MCF 10A (cell line): ENCODE measurements at regions not wholly inside any gene's neighbourhood (a gene's known extent, or its start where the extent isn't known, plus 50 kb on each side); places are given as distances from the start of the nearest gene placed in this dataset.

Experiments used
- BruUV-seq: library from RNA; stranded (reverse); fragments of 400-500 nt; replicated peaks from 2 replicates; lab custom pipeline; 2021; lab: Mats Ljungman, UMichigan
- CTCF ChIA-PET: fragments of 300-600 bp; sonication (Branson Sonifier 250); formaldehyde crosslinking; extraction: SDS; loops from one replicate; lab custom pipeline; 2021; ENCODE audit warnings: antibody characterized with exemption, inconsistent platforms; lab: Yijun Ruan, JAX
- POLR2A ChIA-PET: fragments of 300-600, 350-650 bp; sonication (Branson Sonifier 250); formaldehyde crosslinking; extraction: SDS; loops from one replicate; lab custom pipeline; 2020; ENCODE audit warnings: antibody characterized with exemption, inconsistent platforms; lab: Yijun Ruan, JAX
- DNase-seq: peaks from one replicate; pipeline ENCODE4 v3.0.0-alpha.2; 2018; ENCODE audit not compliant: unreplicated experiment
- H3K27ac Mint-ChIP-seq: one replicate; pipeline ENCODE4 v1.8.0; 2022; ENCODE audit warnings: mild to moderate bottlenecking, low read depth, mixed read lengths; ENCODE audit not compliant: unreplicated experiment
- H3K27me3 Mint-ChIP-seq: one replicate; pipeline ENCODE4 v1.8.0; 2022; ENCODE audit warnings: mixed read lengths; ENCODE audit not compliant: insufficient read depth, unreplicated experiment
- H3K36me3 Mint-ChIP-seq: one replicate; pipeline ENCODE4 v1.8.0; 2022; ENCODE audit warnings: mild to moderate bottlenecking, moderate library complexity, mixed read lengths; ENCODE audit not compliant: insufficient read depth, unreplicated experiment
- H3K4me1 Mint-ChIP-seq: one replicate; pipeline ENCODE4 v1.8.0; 2022; ENCODE audit warnings: mixed read lengths; ENCODE audit not compliant: insufficient read depth, unreplicated experiment
- H3K4me3 Mint-ChIP-seq: one replicate; pipeline ENCODE4 v1.8.0; 2022; ENCODE audit warnings: mild to moderate bottlenecking, moderate library complexity, mixed read lengths; ENCODE audit not compliant: unreplicated experiment
- H3K9me3 Mint-ChIP-seq: one replicate; pipeline ENCODE4 v1.8.0; 2022; ENCODE audit warnings: mixed read lengths; ENCODE audit not compliant: unreplicated experiment
- intact Hi-C: fragments of 100-400 bp; cut with micrococcal nuclease; formaldehyde crosslinking; loops from 2 replicates; pipeline ENCODE4 v1.14.1; 2022
- TF ChIP-seq, protein P1 (sequence below): fragments of 200-600 bp; IDR thresholded peaks from one replicate; pipeline ENCODE4 v1.8.0; 2022; ENCODE audit warnings: antibody characterized with exemption, mild to moderate bottlenecking; ENCODE audit not compliant: unreplicated experiment

DNA sequence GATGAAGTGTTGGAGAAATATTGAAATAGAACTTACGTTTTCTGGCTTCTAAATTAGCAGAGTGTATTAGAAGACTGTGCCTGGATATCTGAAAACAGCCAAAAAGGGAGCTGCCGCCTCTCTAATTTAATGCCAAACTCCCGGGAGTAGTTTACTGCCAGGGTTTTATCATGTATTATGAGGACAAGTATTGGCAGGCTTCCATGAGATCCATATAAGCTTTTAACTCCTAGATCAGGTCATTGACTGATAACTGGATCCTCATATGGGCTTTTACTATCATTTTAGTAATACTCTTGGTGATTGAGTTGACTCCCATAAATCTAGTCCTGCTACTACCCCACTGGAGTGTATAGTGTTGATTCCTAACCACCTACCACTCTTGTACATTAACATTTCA lies 178.4 kb upstream of the CXADR start:
- Mint-ChIP-seq H3K4me1 (no peaks in the 10 kb centered on the region), H3K9me3 (no peaks in the 10 kb centered on the region), H3K36me3 (no peaks in the 10 kb centered on the region), H3K27me3 (no peaks in the 10 kb centered on the region), H3K4me3 (no peak overlapping the region), H3K27ac (no peak overlapping the region)
- CTCF ChIA-PET, result no interaction called here
- no TSS peak for BruUV-seq
- intact Hi-C loops, result no loop called here
- DNase-seq, result no peak
- TF ChIP-seq, protein P1, sequence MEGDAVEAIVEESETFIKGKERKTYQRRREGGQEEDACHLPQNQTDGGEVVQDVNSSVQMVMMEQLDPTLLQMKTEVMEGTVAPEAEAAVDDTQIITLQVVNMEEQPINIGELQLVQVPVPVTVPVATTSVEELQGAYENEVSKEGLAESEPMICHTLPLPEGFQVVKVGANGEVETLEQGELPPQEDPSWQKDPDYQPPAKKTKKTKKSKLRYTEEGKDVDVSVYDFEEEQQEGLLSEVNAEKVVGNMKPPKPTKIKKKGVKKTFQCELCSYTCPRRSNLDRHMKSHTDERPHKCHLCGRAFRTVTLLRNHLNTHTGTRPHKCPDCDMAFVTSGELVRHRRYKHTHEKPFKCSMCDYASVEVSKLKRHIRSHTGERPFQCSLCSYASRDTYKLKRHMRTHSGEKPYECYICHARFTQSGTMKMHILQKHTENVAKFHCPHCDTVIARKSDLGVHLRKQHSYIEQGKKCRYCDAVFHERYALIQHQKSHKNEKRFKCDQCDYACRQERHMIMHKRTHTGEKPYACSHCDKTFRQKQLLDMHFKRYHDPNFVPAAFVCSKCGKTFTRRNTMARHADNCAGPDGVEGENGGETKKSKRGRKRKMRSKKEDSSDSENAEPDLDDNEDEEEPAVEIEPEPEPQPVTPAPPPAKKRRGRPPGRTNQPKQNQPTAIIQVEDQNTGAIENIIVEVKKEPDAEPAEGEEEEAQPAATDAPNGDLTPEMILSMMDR, result no peak
- POLR2A ChIA-PET, result no interaction called here

DNA sequence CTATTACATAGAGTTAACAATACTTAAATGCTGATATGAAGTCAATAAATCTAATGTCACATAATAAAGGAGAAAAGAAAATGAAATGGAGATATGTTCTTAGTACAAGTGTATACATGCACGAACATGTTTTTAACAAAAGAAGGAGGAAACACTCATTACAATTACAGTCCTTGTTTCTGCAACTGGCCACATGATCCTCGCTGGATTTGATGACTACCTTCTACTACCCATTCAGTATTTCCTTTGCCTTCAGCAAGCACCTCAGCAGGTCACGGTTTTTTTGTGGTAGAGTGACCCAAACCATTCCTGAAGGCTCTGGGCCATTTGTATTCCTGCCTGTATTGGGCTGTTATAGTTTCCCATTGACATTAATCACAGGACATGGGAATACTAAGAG lies 172.8 kb upstream of the CXADR start:
- DNase-seq, result no peak
- TF ChIP-seq, protein P1, result no peak
- no TSS peak for BruUV-seq
- H3K27me3 Mint-ChIP-seq, result no peaks in the 10 kb centered on the region
- intact Hi-C loops, result no loop called here
- no peaks in the 10 kb centered on the region for H3K36me3 Mint-ChIP-seq
- no peak overlapping the region for H3K27ac Mint-ChIP-seq
- CTCF ChIA-PET, result no interaction called here
- POLR2A ChIA-PET, result no interaction called here
- no peaks in the 10 kb centered on the region for H3K9me3 Mint-ChIP-seq
- no peaks in the 10 kb centered on the region for H3K4me1 Mint-ChIP-seq
- H3K4me3 Mint-ChIP-seq, result no peak overlapping the region

DNA sequence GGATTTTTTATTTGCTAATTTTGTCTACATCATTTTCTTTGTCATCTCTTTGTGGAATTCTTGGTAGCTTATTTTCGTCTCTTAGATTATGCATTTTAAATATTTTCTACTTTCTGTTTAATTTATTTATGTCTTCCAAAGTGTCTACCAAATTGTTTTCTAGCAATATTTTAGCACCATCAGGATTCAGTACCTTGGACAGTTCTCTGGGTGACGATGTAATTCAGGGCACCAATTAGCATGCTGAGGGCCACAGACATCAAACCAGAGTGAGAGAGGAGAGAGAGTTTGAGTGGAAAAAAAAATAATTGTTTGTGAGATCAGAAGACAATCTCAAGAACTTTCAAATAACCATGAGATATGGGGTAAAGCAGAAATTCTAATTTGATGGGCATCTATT lies 169.8 kb upstream of the CXADR start:
- Mint-ChIP-seq H3K4me3 (no peak overlapping the region), H3K4me1 (no peaks in the 10 kb centered on the region), H3K27ac (no peak overlapping the region), H3K36me3 (no peaks in the 10 kb centered on the region), H3K9me3 (no peaks in the 10 kb centered on the region), H3K27me3 (no peaks in the 10 kb centered on the region)
- BruUV-seq, result no TSS peak
- peak; percentile 75 for DNase-seq
- ChIA-PET CTCF (no interaction called here), POLR2A (no interaction called here)
- intact Hi-C loops, result no loop called here
- TF ChIP-seq, protein P1, result no peak

DNA sequence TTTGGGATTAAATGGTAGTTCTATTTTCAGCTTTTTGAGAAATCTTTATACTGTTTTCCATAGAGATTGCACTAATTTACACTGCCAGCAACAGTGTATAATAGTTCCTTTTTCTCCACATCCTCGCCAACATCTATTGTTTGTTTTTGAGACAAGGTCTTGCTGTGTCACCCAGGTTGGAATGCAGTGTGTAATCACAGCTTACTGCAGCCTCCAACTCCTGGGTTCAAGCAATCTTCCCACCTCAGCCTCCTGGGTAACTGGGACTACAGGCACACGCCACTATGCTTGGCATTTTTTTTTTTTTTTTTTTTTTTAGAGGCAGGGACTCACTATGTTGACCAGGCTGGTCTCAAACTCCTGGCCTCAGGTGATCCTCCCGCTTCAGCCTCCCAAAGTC lies 164.5 kb upstream of the CXADR start:
- ChIA-PET CTCF (no interaction called here), POLR2A (no interaction called here)
- H3K4me3 Mint-ChIP-seq, result no peak overlapping the region
- no peaks in the 10 kb centered on the region for H3K9me3 Mint-ChIP-seq
- intact Hi-C loops, result no loop called here
- H3K4me1 Mint-ChIP-seq, result no peaks in the 10 kb centered on the region
- no TSS peak for BruUV-seq
- no peak overlapping the region for H3K27ac Mint-ChIP-seq
- H3K27me3 Mint-ChIP-seq, result no peaks in the 10 kb centered on the region
- DNase-seq, result no peak
- TF ChIP-seq, protein P1, result no peak
- no peaks in the 10 kb centered on the region for H3K36me3 Mint-ChIP-seq
